ENCODE measurements at regions not wholly inside any gene's neighbourhood (a gene's known extent, or its start where the extent isn't known, plus 50 kb on each side); places are given as distances from the start of the nearest gene placed in this dataset.
A peak's percentile ranks its signal among the peaks of the same experiment; 100 is the strongest.

- intact Hi-C loops (cut with micrococcal nuclease): loop anchor here (1.0 to 10.0 kb wide), 4 partner anchors 70 to 1168 kb away; partner anchors contain the start of gene GABRB2
- Mint-ChIP-seq H3K27ac (no peak overlapping the region), H3K36me3 (ENCODE audit: low read depth) (no peaks in the 10 kb centered on the region), H3K27me3 (peaks cover 6% of the 10 kb centered on the region), H3K4me1 (peaks cover 26% of the 10 kb centered on the region), H3K9me3 (no peaks in the 10 kb centered on the region), H3K4me3 (no peak overlapping the region)
- DNase-seq (no peak), ATAC-seq (ENCODE audit: low read depth) (peak; percentile 86)
- ChIA-PET POLR2A (no interaction called here), CTCF (interaction anchor here (0.8 to 6.3 kb wide), 5 partner anchors 11 to 1063 kb away, joined by 3 to 128 read pairs (median 4); no protein-coding TSS in a partner anchor)
- TF ChIP-seq, protein P1, sequence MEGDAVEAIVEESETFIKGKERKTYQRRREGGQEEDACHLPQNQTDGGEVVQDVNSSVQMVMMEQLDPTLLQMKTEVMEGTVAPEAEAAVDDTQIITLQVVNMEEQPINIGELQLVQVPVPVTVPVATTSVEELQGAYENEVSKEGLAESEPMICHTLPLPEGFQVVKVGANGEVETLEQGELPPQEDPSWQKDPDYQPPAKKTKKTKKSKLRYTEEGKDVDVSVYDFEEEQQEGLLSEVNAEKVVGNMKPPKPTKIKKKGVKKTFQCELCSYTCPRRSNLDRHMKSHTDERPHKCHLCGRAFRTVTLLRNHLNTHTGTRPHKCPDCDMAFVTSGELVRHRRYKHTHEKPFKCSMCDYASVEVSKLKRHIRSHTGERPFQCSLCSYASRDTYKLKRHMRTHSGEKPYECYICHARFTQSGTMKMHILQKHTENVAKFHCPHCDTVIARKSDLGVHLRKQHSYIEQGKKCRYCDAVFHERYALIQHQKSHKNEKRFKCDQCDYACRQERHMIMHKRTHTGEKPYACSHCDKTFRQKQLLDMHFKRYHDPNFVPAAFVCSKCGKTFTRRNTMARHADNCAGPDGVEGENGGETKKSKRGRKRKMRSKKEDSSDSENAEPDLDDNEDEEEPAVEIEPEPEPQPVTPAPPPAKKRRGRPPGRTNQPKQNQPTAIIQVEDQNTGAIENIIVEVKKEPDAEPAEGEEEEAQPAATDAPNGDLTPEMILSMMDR (IDR thresholded peaks at IDR 0.05): peak; percentile 33
Observed at GRCh38 chr5:160508780-160509361, 87.2 kb downstream of the PTTG1 start.

- ATAC-seq (ENCODE audit: low read depth): no peak
- DNase-seq: no peak
- ChIA-PET CTCF (interaction anchor here (6.3 kb wide), 1 partner anchor 72 kb away, joined by 128 read pairs; no protein-coding TSS in a partner anchor), POLR2A (no interaction called here)
- H3K36me3 Mint-ChIP-seq (ENCODE audit: low read depth): no peaks in the 10 kb centered on the region
- intact Hi-C loops (cut with micrococcal nuclease): no loop called here
- H3K4me3 Mint-ChIP-seq: no peak overlapping the region
- H3K27me3 Mint-ChIP-seq: peaks cover 6% of the 10 kb centered on the region
- no peaks in the 10 kb centered on the region for H3K9me3 Mint-ChIP-seq
- TF ChIP-seq, protein P1 (IDR thresholded peaks at IDR 0.05): no peak
- H3K27ac Mint-ChIP-seq: no peak overlapping the region
- H3K4me1 Mint-ChIP-seq: peaks cover 16% of the 10 kb centered on the region
Observed at GRCh38 chr5:160511280-160511929, 89.8 kb downstream of the PTTG1 start.
